Nephron (organoid): ENCODE measurements at regions not wholly inside any gene's neighbourhood (a gene's known extent, or its start where the extent isn't known, plus 50 kb on each side); places are given as distances from the start of the nearest gene placed in this dataset.

Experiments used
- H3K27ac Mint-ChIP-seq, 3 experiments: 2 replicates each; pipeline ENCODE4 v1.8.0; 2020; ENCODE audit warnings: mixed read lengths in 3 of 3, mild to moderate bottlenecking in 2 of 3, moderate library complexity in 1 of 3
- H3K27me3 Mint-ChIP-seq: 2 replicates; pipeline ENCODE4 v1.8.0; 2021; ENCODE audit warnings: low read depth, mild to moderate bottlenecking, moderate library complexity, mixed read lengths
- H3K36me3 Mint-ChIP-seq: 2 replicates; pipeline ENCODE4 v1.8.0; 2020; ENCODE audit warnings: low read depth, mixed read lengths
- H3K4me1 Mint-ChIP-seq: 2 replicates; pipeline ENCODE4 v1.8.0; 2020; ENCODE audit warnings: mixed read lengths
- H3K4me3 Mint-ChIP-seq, 3 experiments: 2 replicates each; pipeline ENCODE4 v1.8.0; 2020; ENCODE audit warnings: mild to moderate bottlenecking in 3 of 3, mixed read lengths in 3 of 3, moderate library complexity in 2 of 3
- H3K9me3 Mint-ChIP-seq: 2 replicates; pipeline ENCODE4 v1.8.0; 2020; ENCODE audit warnings: mixed read lengths
- TF ChIP-seq, protein P1 (sequence below), 3 experiments: fragments of 200-600 bp; sonication (generic); IDR thresholded peaks; one replicate each; pipeline ENCODE4 v1.5.0; 2021; ENCODE audit warnings: antibody characterized with exemption in 3 of 3; ENCODE audit not compliant: unreplicated experiment in 3 of 3

DNA sequence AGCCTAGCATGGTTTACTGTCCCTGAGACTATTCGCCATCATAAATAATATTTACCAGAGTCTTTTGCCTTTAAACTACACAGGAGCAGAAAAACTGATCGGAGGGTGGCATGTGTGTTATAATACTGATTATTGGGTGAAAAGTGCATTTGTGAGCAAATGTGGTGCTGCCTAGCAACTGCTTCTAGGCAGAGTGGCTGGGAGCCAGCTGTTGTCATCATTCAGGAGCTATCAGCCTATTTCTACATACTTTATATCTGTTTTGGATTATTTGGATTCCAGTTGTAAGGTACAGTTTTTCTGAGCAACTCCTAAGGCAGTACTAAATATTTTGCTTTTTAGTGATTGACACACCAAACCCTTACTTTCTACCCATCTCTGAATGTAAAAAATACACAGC, 75.0 kb upstream of the MSTN start:
- TF ChIP-seq, protein P1, sequence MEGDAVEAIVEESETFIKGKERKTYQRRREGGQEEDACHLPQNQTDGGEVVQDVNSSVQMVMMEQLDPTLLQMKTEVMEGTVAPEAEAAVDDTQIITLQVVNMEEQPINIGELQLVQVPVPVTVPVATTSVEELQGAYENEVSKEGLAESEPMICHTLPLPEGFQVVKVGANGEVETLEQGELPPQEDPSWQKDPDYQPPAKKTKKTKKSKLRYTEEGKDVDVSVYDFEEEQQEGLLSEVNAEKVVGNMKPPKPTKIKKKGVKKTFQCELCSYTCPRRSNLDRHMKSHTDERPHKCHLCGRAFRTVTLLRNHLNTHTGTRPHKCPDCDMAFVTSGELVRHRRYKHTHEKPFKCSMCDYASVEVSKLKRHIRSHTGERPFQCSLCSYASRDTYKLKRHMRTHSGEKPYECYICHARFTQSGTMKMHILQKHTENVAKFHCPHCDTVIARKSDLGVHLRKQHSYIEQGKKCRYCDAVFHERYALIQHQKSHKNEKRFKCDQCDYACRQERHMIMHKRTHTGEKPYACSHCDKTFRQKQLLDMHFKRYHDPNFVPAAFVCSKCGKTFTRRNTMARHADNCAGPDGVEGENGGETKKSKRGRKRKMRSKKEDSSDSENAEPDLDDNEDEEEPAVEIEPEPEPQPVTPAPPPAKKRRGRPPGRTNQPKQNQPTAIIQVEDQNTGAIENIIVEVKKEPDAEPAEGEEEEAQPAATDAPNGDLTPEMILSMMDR (IDR thresholded peaks at IDR 0.05; ENCODE audit: unreplicated experiment in 3 of 3) = no peak
- Mint-ChIP-seq H3K9me3 (peaks cover 44% of the 10 kb centered on the region), H3K4me1 (peaks cover 6% of the 10 kb centered on the region), H3K4me3 (no peak overlapping the region), H3K27ac (peak overlapping the region in 2 of 3 experiments; percentile 74 to 82), H3K36me3 (peaks cover 36% of the 10 kb centered on the region), H3K27me3 (no peaks in the 10 kb centered on the region)

DNA sequence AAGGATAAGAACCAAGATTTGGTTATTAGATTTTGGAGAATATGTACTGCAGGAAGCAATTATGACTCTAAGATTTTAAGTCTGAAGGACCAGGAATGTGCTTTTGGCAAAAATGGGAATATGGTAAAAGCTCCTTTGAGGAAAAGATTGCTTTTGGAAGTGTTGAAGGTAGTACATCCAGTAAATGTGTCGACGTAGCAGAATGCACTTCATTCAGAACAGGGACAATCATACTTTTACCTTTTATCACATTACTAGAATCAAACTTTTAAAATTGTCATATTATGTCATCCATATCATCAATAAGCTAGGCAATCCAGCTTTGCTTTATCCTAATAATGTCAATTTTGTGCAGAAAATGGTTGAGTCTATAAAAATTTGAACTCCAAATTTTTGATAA, 74.3 kb upstream of the MSTN start:
- Mint-ChIP-seq H3K27ac (no peak overlapping the region), H3K36me3 (peaks cover 32% of the 10 kb centered on the region), H3K4me3 (no peak overlapping the region), H3K4me1 (peaks cover 6% of the 10 kb centered on the region), H3K9me3 (peaks cover 39% of the 10 kb centered on the region), H3K27me3 (no peaks in the 10 kb centered on the region)
- TF ChIP-seq, protein P1 (IDR thresholded peaks at IDR 0.05; ENCODE audit: unreplicated experiment in 3 of 3) = no peak

DNA sequence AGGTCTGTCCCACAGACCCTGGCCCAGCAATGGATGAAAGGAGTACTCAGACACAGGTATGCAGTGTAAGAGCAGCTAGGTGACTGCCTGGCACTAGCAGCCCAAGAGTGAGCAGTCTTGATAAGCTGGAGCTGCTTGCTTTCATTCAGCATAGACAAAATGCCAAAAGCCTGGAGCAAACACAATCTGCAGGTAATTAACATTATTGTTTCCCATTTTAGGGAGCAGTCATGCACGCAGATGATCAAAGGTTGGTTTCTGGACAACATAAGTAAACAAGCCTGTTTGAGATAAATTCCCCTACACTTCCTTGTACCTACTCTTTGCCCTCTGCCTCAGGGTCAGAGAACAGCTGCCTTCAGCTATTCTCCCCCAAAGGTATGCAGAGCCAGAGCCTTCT, 73.7 kb upstream of the MSTN start:
- peaks cover 34% of the 10 kb centered on the region for H3K9me3 Mint-ChIP-seq
- no peaks in the 10 kb centered on the region for H3K27me3 Mint-ChIP-seq
- H3K27ac Mint-ChIP-seq = no peak overlapping the region
- H3K4me3 Mint-ChIP-seq = no peak overlapping the region
- peaks cover 6% of the 10 kb centered on the region for H3K4me1 Mint-ChIP-seq
- TF ChIP-seq, protein P1 (IDR thresholded peaks at IDR 0.05; ENCODE audit: unreplicated experiment in 3 of 3) = no peak
- H3K36me3 Mint-ChIP-seq = peaks cover 29% of the 10 kb centered on the region

DNA sequence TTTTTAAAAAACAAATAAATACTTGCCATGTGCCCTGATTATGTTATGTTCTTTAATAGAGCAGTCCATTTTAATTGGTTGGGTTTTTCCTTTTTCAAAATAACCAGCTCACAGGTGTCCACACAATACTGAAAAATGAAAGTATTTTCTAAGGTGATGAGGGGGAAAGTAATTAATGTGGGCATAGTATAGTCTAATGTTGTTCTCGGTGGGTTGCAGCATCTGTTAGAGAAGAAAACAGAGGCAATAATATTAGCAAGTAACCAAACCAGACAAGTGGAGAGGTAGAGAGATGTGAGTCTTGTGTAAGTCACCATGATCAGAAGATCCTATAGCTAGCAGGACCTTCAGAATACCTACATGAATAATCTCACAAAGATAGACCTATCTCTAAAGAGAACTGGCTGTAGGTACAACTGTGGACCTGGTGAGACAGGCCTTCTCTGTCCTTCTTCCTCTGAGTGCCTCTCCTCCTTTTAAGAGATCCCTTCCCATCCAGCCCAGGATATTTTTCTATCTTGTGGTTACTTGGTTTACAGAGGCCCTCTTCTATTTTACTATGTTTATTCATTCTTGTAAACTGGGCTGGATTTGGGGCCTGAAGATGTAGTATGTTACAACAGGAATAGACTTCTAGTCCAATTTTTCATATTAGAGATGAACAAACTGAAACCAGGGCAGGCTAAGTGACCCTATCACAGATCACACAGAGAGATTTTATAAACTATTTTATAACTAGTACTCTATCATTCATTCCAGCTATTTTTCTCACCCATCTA, 67.1 kb upstream of the MSTN start:
- Mint-ChIP-seq H3K4me3 (no peak overlapping the region), H3K36me3 (peaks cover 4% of the 10 kb centered on the region), H3K27ac (no peak overlapping the region), H3K27me3 (no peaks in the 10 kb centered on the region), H3K9me3 (peaks cover 11% of the 10 kb centered on the region), H3K4me1 (peaks cover 7% of the 10 kb centered on the region)
- TF ChIP-seq, protein P1 (IDR thresholded peaks at IDR 0.05; ENCODE audit: unreplicated experiment in 3 of 3) = no peak

DNA sequence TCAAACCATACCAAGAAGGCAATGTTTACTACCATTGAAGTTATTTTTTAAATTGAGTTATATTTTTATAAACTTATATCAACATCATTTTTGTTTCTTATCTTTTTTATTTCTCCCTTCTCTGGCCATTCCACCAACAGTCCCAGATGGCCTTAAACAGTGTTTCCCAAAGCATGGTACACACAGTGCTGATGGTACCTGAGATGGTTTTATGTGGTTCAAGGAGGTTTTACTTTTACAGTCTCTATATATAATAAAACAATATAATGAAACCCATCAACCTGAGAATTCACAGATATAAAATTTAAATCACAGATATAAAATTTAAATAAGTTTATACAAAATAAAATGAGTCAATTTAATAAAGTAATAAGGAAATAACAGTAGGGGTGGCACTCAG, 65.1 kb upstream of the MSTN start:
- Mint-ChIP-seq H3K9me3 (peaks cover 6% of the 10 kb centered on the region), H3K36me3 (peaks cover 4% of the 10 kb centered on the region), H3K27me3 (no peaks in the 10 kb centered on the region), H3K27ac (no peak overlapping the region), H3K4me1 (peaks cover 7% of the 10 kb centered on the region), H3K4me3 (no peak overlapping the region)
- TF ChIP-seq, protein P1 (IDR thresholded peaks at IDR 0.05; ENCODE audit: unreplicated experiment in 3 of 3) = no peak

DNA sequence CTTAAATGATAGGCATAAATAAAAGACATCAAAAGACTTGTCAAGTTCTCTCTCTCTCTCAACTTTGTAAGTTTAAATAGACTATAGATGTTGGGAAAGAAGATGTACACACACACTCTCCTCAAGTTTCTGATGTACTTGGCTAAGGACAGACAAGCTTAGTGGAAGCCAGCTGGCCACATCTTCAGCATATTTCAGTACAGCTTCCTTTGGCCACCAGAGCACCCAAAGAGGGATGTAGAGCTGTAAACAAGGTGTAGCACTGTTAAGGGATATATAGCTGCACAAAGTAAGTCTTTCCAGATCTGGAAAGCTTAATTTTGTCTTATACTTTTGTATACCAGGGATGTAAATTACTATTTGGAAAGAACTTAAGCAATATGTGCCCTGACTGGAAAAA, 64.3 kb upstream of the MSTN start:
- Mint-ChIP-seq H3K36me3 (no peaks in the 10 kb centered on the region), H3K9me3 (peaks cover 2% of the 10 kb centered on the region), H3K27ac (peak overlapping the region in 1 of 3 experiments; percentile 54), H3K4me1 (peaks cover 7% of the 10 kb centered on the region), H3K4me3 (no peak overlapping the region), H3K27me3 (no peaks in the 10 kb centered on the region)
- TF ChIP-seq, protein P1 (IDR thresholded peaks at IDR 0.05; ENCODE audit: unreplicated experiment in 3 of 3) = no peak
